Calu3 (cell line): ENCODE measurements at regions not wholly inside any gene's neighbourhood (a gene's known extent, or its start where the extent isn't known, plus 50 kb on each side); places are given as distances from the start of the nearest gene placed in this dataset.

ENCODE experiments used
- BruUV-seq: library from RNA; stranded (reverse); fragments of 400-500 nt; replicated peaks from 2 replicates; lab custom pipeline; 2021; lab: Mats Ljungman, UMichigan
- CTCF ChIA-PET: fragments of 300-600 bp; sonication (Branson Sonifier 250); formaldehyde crosslinking; loops from one replicate; lab custom pipeline; 2022; ENCODE audit warnings: antibody characterized with exemption; lab: Charles Lee
- DNase-seq: peaks from one replicate; pipeline ENCODE4 v3.0.0; 2022
- H3K27ac Mint-ChIP-seq: one replicate; pipeline ENCODE4 v1.8.0; 2022; ENCODE audit warnings: mixed read lengths; ENCODE audit not compliant: unreplicated experiment
- H3K27me3 Mint-ChIP-seq: one replicate; pipeline ENCODE4 v1.8.0; 2022; ENCODE audit warnings: mixed read lengths; ENCODE audit not compliant: unreplicated experiment
- H3K36me3 Mint-ChIP-seq: one replicate; pipeline ENCODE4 v1.8.0; 2022; ENCODE audit warnings: mild to moderate bottlenecking, moderate library complexity, mixed read lengths; ENCODE audit not compliant: insufficient read depth, unreplicated experiment
- H3K4me1 Mint-ChIP-seq: one replicate; pipeline ENCODE4 v1.8.0; 2022; ENCODE audit warnings: mild to moderate bottlenecking, low read depth, mixed read lengths; ENCODE audit not compliant: unreplicated experiment
- H3K4me3 Mint-ChIP-seq: one replicate; pipeline ENCODE4 v1.8.0; 2022; ENCODE audit warnings: mild to moderate bottlenecking, low read depth, moderate library complexity, mixed read lengths; ENCODE audit not compliant: unreplicated experiment
- H3K9me3 Mint-ChIP-seq: one replicate; pipeline ENCODE4 v1.8.0; 2022; ENCODE audit warnings: low read depth, mixed read lengths; ENCODE audit not compliant: unreplicated experiment
- intact Hi-C: fragments of 100-400 bp; cut with micrococcal nuclease; formaldehyde crosslinking; loops from one replicate; pipeline ENCODE4 v1.10.0; 2022; ENCODE audit not compliant: unreplicated experiment
- TF ChIP-seq, protein P1 (sequence below): fragments of 200-600 bp; IDR thresholded peaks from one replicate; pipeline ENCODE4 v1.8.0; 2022; ENCODE audit warnings: antibody characterized with exemption; ENCODE audit not compliant: unreplicated experiment

DNA sequence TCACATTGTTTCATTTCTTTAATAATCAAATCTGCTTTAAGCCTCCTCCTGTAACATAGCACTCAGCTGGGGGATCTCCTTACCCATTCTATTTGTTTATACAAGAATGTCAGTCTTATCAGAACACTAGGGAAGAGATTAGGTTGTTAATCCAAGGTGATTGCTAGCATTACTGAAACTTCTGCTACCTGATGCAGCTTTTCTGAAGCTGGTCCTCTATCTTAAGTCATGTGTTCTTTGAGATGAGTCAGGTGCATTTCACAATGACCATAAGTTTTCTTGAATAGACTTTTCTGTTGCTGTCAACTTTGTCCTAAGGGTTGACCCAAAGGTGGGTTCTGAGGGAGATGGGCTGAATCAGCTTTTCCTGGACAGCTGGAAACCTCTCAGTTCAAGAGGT lies 60.7 kb upstream of the SYNCRIP start:
- CTCF ChIA-PET = no interaction called here
- Mint-ChIP-seq H3K27ac (no peak overlapping the region), H3K9me3 (peaks cover 2% of the 10 kb centered on the region), H3K36me3 (no peaks in the 10 kb centered on the region), H3K4me3 (no peak overlapping the region), H3K27me3 (peaks cover 1% of the 10 kb centered on the region), H3K4me1 (no peaks in the 10 kb centered on the region)
- no TSS peak for BruUV-seq
- TF ChIP-seq, protein P1, sequence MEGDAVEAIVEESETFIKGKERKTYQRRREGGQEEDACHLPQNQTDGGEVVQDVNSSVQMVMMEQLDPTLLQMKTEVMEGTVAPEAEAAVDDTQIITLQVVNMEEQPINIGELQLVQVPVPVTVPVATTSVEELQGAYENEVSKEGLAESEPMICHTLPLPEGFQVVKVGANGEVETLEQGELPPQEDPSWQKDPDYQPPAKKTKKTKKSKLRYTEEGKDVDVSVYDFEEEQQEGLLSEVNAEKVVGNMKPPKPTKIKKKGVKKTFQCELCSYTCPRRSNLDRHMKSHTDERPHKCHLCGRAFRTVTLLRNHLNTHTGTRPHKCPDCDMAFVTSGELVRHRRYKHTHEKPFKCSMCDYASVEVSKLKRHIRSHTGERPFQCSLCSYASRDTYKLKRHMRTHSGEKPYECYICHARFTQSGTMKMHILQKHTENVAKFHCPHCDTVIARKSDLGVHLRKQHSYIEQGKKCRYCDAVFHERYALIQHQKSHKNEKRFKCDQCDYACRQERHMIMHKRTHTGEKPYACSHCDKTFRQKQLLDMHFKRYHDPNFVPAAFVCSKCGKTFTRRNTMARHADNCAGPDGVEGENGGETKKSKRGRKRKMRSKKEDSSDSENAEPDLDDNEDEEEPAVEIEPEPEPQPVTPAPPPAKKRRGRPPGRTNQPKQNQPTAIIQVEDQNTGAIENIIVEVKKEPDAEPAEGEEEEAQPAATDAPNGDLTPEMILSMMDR = no peak
- DNase-seq = no peak
- intact Hi-C loops = no loop called here
